HepG2 (cell line): ENCODE measurements at regions not wholly inside any gene's neighbourhood (a gene's known extent, or its start where the extent isn't known, plus 50 kb on each side); places are given as distances from the start of the nearest gene placed in this dataset.

Source experiments
- EP300 ChIP-seq, 3 experiments: sonication (generic) in 1 of 3; formaldehyde crosslinking in 1 of 3; IDR thresholded peaks; 2 replicates each; pipeline versions ENCODE4 v1.5.1 to v1.6.1; 2011 to 2020; ENCODE audit warnings: low read depth in 2 of 3, low read length in 2 of 3, borderline replicate concordance in 1 of 3, improper control_type of control experiment in 1 of 3, mild to moderate bottlenecking in 1 of 3, missing genetic modification reagents in 1 of 3, moderate library complexity in 1 of 3
- JUND ChIP-seq: sonication (generic); formaldehyde crosslinking; IDR thresholded peaks from 2 replicates; pipeline ENCODE4 v1.8.0; 2022; ENCODE audit warnings: mild to moderate bottlenecking, missing genetic modification reagents
- KLF16 ChIP-seq, 2 experiments: sonication (generic) in 1 of 2; formaldehyde crosslinking in 1 of 2; IDR thresholded peaks; 2 replicates each; pipeline versions ENCODE4 v1.6.1 to v1.8.0; 2016 to 2023; ENCODE audit warnings: missing genetic modification reagents in 2 of 2, missing compliant biosample characterization in 1 of 2
- NR2F1 ChIP-seq, 2 experiments: fragments of 450-650 bp in 1 of 2; formaldehyde crosslinking in 1 of 2; IDR thresholded peaks; 2 replicates each; pipeline versions ENCODE4 v1.5.0 to v1.6.1; 2016 to 2020; ENCODE audit warnings: mild to moderate bottlenecking in 1 of 2, missing compliant biosample characterization in 1 of 2, missing genetic modification reagents in 1 of 2, moderate library complexity in 1 of 2
- TCF7L2 ChIP-seq: IDR thresholded peaks from 2 replicates; pipeline ENCODE4 v1.6.1; 2011; ENCODE audit warnings: mild to moderate bottlenecking, low read depth, low read length, moderate library complexity
- ZNF143 ChIP-seq: sonication (generic); formaldehyde crosslinking; IDR thresholded peaks from 2 replicates; pipeline ENCODE4 v1.4.0; 2020; ENCODE audit warnings: missing genetic modification reagents
- ZNF275 ChIP-seq: sonication (generic); formaldehyde crosslinking; IDR thresholded peaks from 2 replicates; pipeline ENCODE4 v1.8.0; 2022; ENCODE audit warnings: missing genetic modification reagents, mild to moderate bottlenecking, inconsistent platforms, borderline replicate concordance
- ZNF460 ChIP-seq: sonication (generic); formaldehyde crosslinking; IDR thresholded peaks from 2 replicates; pipeline ENCODE4 v1.5.1; 2020; ENCODE audit warnings: missing genetic modification reagents, mild to moderate bottlenecking, borderline replicate concordance
- ZNF484 ChIP-seq: sonication (generic); formaldehyde crosslinking; IDR thresholded peaks from 2 replicates; pipeline ENCODE4 v1.5.1; 2020; ENCODE audit warnings: mild to moderate bottlenecking, low read depth, missing genetic modification reagents, borderline replicate concordance
- ZNF713 ChIP-seq: sonication (generic); formaldehyde crosslinking; IDR thresholded peaks from 2 replicates; pipeline ENCODE4 v1.4.0; 2020; ENCODE audit warnings: mild to moderate bottlenecking, missing genetic modification reagents
- TF ChIP-seq, protein P1 (sequence below): sonication (generic); formaldehyde crosslinking; IDR thresholded peaks from 2 replicates; pipeline ENCODE4 v1.5.0; 2020; ENCODE audit warnings: mild to moderate bottlenecking, missing genetic modification reagents, moderate library complexity

- TF ChIP-seq ZNF143 (CRISPR knock-in tag), result no peak
- TF ChIP-seq ZNF713 (CRISPR knock-in tag), result no peak
- TF ChIP-seq EP300 (IDR thresholded peaks at IDR 0.05; ENCODE audit: low read depth in 2 of 2, low read length in 2 of 2), result no peak
- no peak for TF ChIP-seq EP300 (CRISPR knock-in tag; IDR thresholded peaks at IDR 0.05; ENCODE audit: borderline replicate concordance)
- TF ChIP-seq JUND (CRISPR knock-in tag), result no peak
- TF ChIP-seq NR2F1 (CRISPR knock-in tag; IDR thresholded peaks at IDR 0.05), result no peak
- TF ChIP-seq, protein P1, sequence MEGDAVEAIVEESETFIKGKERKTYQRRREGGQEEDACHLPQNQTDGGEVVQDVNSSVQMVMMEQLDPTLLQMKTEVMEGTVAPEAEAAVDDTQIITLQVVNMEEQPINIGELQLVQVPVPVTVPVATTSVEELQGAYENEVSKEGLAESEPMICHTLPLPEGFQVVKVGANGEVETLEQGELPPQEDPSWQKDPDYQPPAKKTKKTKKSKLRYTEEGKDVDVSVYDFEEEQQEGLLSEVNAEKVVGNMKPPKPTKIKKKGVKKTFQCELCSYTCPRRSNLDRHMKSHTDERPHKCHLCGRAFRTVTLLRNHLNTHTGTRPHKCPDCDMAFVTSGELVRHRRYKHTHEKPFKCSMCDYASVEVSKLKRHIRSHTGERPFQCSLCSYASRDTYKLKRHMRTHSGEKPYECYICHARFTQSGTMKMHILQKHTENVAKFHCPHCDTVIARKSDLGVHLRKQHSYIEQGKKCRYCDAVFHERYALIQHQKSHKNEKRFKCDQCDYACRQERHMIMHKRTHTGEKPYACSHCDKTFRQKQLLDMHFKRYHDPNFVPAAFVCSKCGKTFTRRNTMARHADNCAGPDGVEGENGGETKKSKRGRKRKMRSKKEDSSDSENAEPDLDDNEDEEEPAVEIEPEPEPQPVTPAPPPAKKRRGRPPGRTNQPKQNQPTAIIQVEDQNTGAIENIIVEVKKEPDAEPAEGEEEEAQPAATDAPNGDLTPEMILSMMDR, result no peak
- no peak for TF ChIP-seq ZNF275 (CRISPR knock-in tag)
- TF ChIP-seq ZNF484 (CRISPR knock-in tag), result no peak
- TF ChIP-seq KLF16 (CRISPR knock-in tag; IDR thresholded peaks at IDR 0.05), result no peak
- no peak for TF ChIP-seq ZNF460 (CRISPR knock-in tag)
- no peak for TF ChIP-seq TCF7L2
Measured at GRCh38 chr11:7849018-7849417, 52.3 kb upstream of the OR5P2 start.
